Mesenchymal stem cell (in vitro differentiated cells and primary cell): ENCODE measurements at regions not wholly inside any gene's neighbourhood (a gene's known extent, or its start where the extent isn't known, plus 50 kb on each side); places are given as distances from the start of the nearest gene placed in this dataset.

ENCODE experiments used
- DNase-seq: peaks from one replicate; pipeline ENCODE4 v3.0.0-alpha.2; 2013
- H2AFZ ChIP-seq: one replicate; pipeline ENCODE4 v1.6.1; 2013; ENCODE audit warnings: low read depth, mild to moderate bottlenecking, control low read depth, inconsistent platforms, low read length, moderate library complexity
- H2AK5ac ChIP-seq: 2 replicates; pipeline ENCODE4 v1.6.1; 2013; ENCODE audit warnings: low read length, moderate library complexity, mild to moderate bottlenecking, inconsistent platforms; ENCODE audit not compliant: severe bottlenecking
- H2BK120ac ChIP-seq: one replicate; pipeline ENCODE4 v1.6.1; 2013; ENCODE audit warnings: low read depth, mild to moderate bottlenecking, inconsistent platforms, low read length, moderate library complexity
- H2BK12ac ChIP-seq, 2 experiments: one replicate each; pipeline ENCODE4 v1.6.1; 2013; ENCODE audit warnings: inconsistent platforms in 2 of 2, low read length in 2 of 2, mild to moderate bottlenecking in 2 of 2, moderate library complexity in 2 of 2, control low read depth in 1 of 2
- H2BK15ac ChIP-seq: one replicate; pipeline ENCODE4 v1.6.1; 2013; ENCODE audit warnings: mild to moderate bottlenecking, low read depth, inconsistent platforms; ENCODE audit not compliant: poor library complexity, severe bottlenecking
- H2BK5ac ChIP-seq: 2 replicates; pipeline ENCODE4 v1.6.1; 2013; ENCODE audit warnings: low read depth, mild to moderate bottlenecking, low read length, control low read depth, inconsistent platforms; ENCODE audit not compliant: poor library complexity, severe bottlenecking
- H3K14ac ChIP-seq, 2 experiments: one replicate each; pipeline ENCODE4 v1.6.1; 2013; ENCODE audit warnings: inconsistent platforms in 2 of 2, low read length in 2 of 2, control low read depth in 1 of 2, mild to moderate bottlenecking in 1 of 2, moderate library complexity in 1 of 2
- H3K18ac ChIP-seq, 2 experiments: one replicate each; pipeline ENCODE4 v1.6.1; 2013; ENCODE audit warnings: inconsistent platforms in 2 of 2, low read length in 2 of 2, control low read depth in 1 of 2, low read depth in 1 of 2, mild to moderate bottlenecking in 1 of 2
- H3K23ac ChIP-seq, 2 experiments: one replicate each; pipeline ENCODE4 v1.6.1; 2013; ENCODE audit warnings: inconsistent platforms in 2 of 2, low read length in 2 of 2, mild to moderate bottlenecking in 2 of 2, moderate library complexity in 2 of 2, control low read depth in 1 of 2
- H3K27ac ChIP-seq: 2 replicates; pipeline ENCODE4 v1.5.1; 2013; ENCODE audit warnings: mild to moderate bottlenecking, moderate library complexity, low read length, control low read depth, inconsistent platforms; ENCODE audit not compliant: poor library complexity, severe bottlenecking
- H3K27me3 ChIP-seq, 2 experiments: 2 replicates each; pipeline versions ENCODE4 v1.6.1 to v1.7.0; 2013; ENCODE audit warnings: low read length in 2 of 2, mild to moderate bottlenecking in 2 of 2, moderate library complexity in 2 of 2, control low read depth in 1 of 2, inconsistent platforms in 1 of 2; ENCODE audit not compliant: control insufficient read depth in 1 of 2, insufficient read depth in 1 of 2
- H3K36me3 ChIP-seq, 2 experiments: 2 replicates each; pipeline versions ENCODE4 v1.6.1 to v1.7.0; 2013; ENCODE audit warnings: low read length in 2 of 2, control low read depth in 1 of 2, inconsistent platforms in 1 of 2, low read depth in 1 of 2, mild to moderate bottlenecking in 1 of 2; ENCODE audit not compliant: insufficient read depth in 2 of 2, control insufficient read depth in 1 of 2
- H3K4ac ChIP-seq, 2 experiments: one replicate each; pipeline ENCODE4 v1.6.1; 2013; ENCODE audit warnings: inconsistent platforms in 2 of 2, low read length in 2 of 2, mild to moderate bottlenecking in 2 of 2, moderate library complexity in 2 of 2, control low read depth in 1 of 2, low read depth in 1 of 2
- H3K4me1 ChIP-seq: 2 replicates; pipeline ENCODE4 v1.6.1; 2013; ENCODE audit warnings: low read depth, low read length, control low read depth; ENCODE audit not compliant: control insufficient read depth, insufficient read depth
- H3K4me2 ChIP-seq: 2 replicates; pipeline ENCODE4 v1.6.1; 2013; ENCODE audit warnings: low read length, mild to moderate bottlenecking, inconsistent platforms; ENCODE audit not compliant: poor library complexity, severe bottlenecking
- H3K4me3 ChIP-seq, 2 experiments: 2 replicates each; pipeline versions ENCODE4 v1.5.1 to v1.7.0; 2013; ENCODE audit warnings: low read length in 2 of 2, mild to moderate bottlenecking in 2 of 2, control low read depth in 1 of 2, low read depth in 1 of 2; ENCODE audit not compliant: insufficient read depth in 1 of 2
- H3K79me1 ChIP-seq: replicated peaks from 2 replicates; pipeline ENCODE4 v1.6.1; 2013; ENCODE audit warnings: mild to moderate bottlenecking, control low read depth, low read length, inconsistent platforms; ENCODE audit not compliant: poor library complexity, severe bottlenecking
- H3K9ac ChIP-seq: 2 replicates; pipeline ENCODE4 v1.7.0; 2013; ENCODE audit warnings: mild to moderate bottlenecking, low read length, moderate library complexity
- H3K9me3 ChIP-seq: 2 replicates; pipeline ENCODE4 v1.7.0; 2013; ENCODE audit warnings: mild to moderate bottlenecking, low read length; ENCODE audit not compliant: control insufficient read depth
- H4K8ac ChIP-seq: one replicate; pipeline ENCODE4 v1.6.1; 2013; ENCODE audit warnings: inconsistent platforms, mild to moderate bottlenecking, low read length, moderate library complexity
- H4K91ac ChIP-seq: one replicate; pipeline ENCODE4 v1.6.1; 2013; ENCODE audit warnings: mild to moderate bottlenecking, low read length, inconsistent platforms
- WGBS: methylation state at CpG from one replicate; pipeline ENCODE4 v1.1.7; 2013; ENCODE audit warnings: mixed read lengths; 5-methylcytosine and 5-hydroxymethylcytosine counted together

DNA sequence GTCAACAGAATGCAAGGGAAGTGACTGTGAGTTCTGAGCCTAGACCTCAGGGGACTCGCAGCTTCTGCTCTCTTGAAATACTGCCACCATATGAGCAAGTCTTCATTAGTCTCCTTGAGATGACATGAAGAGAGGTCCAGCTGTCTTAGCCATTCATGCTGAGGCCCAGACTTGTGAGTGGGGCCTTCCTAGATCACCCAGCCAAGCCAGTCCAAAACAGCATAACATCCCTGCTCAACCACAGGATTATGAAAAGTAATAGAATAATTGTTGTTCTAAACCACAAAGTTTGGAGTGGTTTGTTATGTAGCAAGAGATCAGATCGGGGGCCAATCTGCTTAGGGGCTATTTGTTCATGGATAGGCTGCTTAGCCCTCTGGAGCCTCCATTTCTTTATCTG, 54.9 kb upstream of the HTATIP2 start:
- Histone ChIP-seq H3K27ac (no peak overlapping the region), H2BK15ac (no peak overlapping the region), H2BK12ac (no peak overlapping the region), H3K9ac (no peak overlapping the region), H3K4me2 (no peak overlapping the region), H3K4me1 (no peaks in the 10 kb centered on the region), H2AFZ (no peak overlapping the region), H3K18ac (no peak overlapping the region), H3K23ac (no peak overlapping the region), H3K36me3 (no peaks in the 10 kb centered on the region), H2AK5ac (no peak overlapping the region), H4K8ac (no peak overlapping the region), H3K9me3 (no peaks in the 10 kb centered on the region), H2BK5ac (no peak overlapping the region), H3K27me3 (peaks cover 13 to 33% of the 10 kb centered on the region in 2 experiments), H3K4ac (no peak overlapping the region), H3K79me1 (no peaks in the 10 kb centered on the region), H3K14ac (no peak overlapping the region), H2BK120ac (no peak overlapping the region), H3K4me3 (no peak overlapping the region), H4K91ac (no peak overlapping the region)
- no peak for DNase-seq
- 50% methylated on average over 2 of the region's 2 CpGs for WGBS

DNA sequence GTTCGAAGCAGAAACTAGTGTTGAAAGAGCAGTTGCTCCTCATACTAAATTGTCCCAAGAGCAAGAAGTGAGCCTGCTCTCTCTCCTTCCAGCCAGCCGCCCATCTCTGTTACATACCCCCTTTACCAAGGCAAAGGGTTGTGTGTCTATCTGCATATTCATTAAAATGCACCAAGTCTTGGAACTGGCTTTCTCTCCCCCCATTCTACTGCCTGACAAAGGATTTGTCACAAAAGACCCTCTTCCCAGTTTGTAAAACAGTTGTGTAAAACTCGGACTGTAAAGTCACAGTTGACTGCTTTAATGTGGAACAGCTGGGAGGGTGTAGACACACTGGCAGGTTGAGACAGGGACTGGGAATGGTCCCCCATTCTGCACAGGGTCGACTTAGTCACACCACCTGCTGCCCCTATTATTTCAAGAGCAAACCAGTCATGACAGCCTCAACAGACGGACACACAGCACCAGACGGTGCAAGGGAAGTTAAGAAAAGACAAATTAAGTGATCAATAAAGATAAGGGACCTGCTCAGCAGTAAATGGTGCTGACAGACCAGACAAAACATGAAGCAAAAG, 60.0 kb upstream of the HTATIP2 start:
- Histone ChIP-seq H3K4me3 (no peak overlapping the region), H2AK5ac (no peak overlapping the region), H2BK12ac (no peak overlapping the region), H3K4ac (no peak overlapping the region), H3K4me1 (no peaks in the 10 kb centered on the region), H2BK120ac (no peak overlapping the region), H3K23ac (no peak overlapping the region), H3K27me3 (peaks cover 13 to 33% of the 10 kb centered on the region in 2 experiments), H3K9ac (no peak overlapping the region), H3K4me2 (no peak overlapping the region), H4K8ac (no peak overlapping the region), H3K36me3 (no peaks in the 10 kb centered on the region), H2AFZ (no peak overlapping the region), H3K14ac (no peak overlapping the region), H3K18ac (no peak overlapping the region), H3K27ac (no peak overlapping the region), H3K9me3 (no peaks in the 10 kb centered on the region), H2BK5ac (no peak overlapping the region), H2BK15ac (no peak overlapping the region), H4K91ac (no peak overlapping the region), H3K79me1 (no peaks in the 10 kb centered on the region)
- DNase-seq: no peak
- 55% methylated on average over 5 of the region's 6 CpGs for WGBS

DNA sequence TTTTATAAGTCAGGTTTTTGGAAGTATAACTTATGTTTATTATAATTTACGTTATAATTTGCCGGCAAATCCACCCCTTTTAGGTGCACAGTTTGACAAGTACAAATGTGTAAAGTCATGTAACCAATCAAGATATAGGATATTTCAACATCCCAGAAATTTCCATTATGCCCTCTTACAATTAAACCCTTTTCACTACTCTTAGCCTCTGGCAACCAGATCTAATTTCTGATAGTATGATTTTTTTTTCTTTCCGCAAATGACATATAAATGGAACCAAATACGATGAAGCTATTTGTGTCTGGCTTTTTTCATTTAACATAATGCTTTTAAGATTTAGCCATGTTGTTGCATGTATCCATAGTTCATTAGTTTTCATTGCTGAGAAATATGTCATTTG, 69.5 kb upstream of the HTATIP2 start:
- Histone ChIP-seq H2BK15ac (no peak overlapping the region), H2BK120ac (no peak overlapping the region), H3K4ac (no peak overlapping the region), H2AFZ (no peak overlapping the region), H3K4me2 (no peak overlapping the region), H3K36me3 (no peaks in the 10 kb centered on the region), H3K14ac (no peak overlapping the region), H4K8ac (no peak overlapping the region), H3K79me1 (no peaks in the 10 kb centered on the region), H3K27me3 (peaks cover 4 to 20% of the 10 kb centered on the region in 2 experiments), H3K27ac (no peak overlapping the region), H4K91ac (no peak overlapping the region), H2BK5ac (no peak overlapping the region), H3K4me3 (no peak overlapping the region), H3K4me1 (no peaks in the 10 kb centered on the region), H3K9ac (no peak overlapping the region), H3K23ac (no peak overlapping the region), H2AK5ac (no peak overlapping the region), H3K18ac (no peak overlapping the region), H3K9me3 (no peaks in the 10 kb centered on the region), H2BK12ac (no peak overlapping the region)
- DNase-seq: no peak
- WGBS: 83% methylated on average over 1 of the region's 4 CpGs

DNA sequence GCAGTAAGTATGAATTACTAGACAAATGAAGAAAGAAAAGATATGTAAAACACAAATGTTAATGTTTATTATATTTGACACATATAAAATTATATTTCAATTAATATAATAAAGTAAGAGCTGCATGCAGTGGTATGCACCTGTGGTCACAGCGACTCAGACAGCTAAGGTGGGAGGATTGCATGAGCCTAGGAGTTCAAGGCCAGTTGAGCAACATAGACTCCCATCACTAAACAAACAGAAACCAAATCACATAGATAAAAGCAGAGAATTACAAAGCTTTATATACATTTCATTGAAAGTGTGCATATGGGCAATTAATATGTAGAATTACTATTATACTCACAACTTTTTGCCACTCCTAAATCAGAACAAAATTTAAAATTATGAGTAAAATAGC, 70.0 kb upstream of the HTATIP2 start:
- no peak overlapping the region for H2BK5ac ChIP-seq
- H3K4me1 ChIP-seq: no peaks in the 10 kb centered on the region
- no peak overlapping the region for H3K18ac ChIP-seq
- no peak overlapping the region for H2AFZ ChIP-seq
- WGBS: no CpG with 5 or more reads among the region's 1 CpG
- no peak overlapping the region for H3K4me2 ChIP-seq
- no peaks in the 10 kb centered on the region for H3K36me3 ChIP-seq
- no peak overlapping the region for H4K91ac ChIP-seq
- no peak overlapping the region for H3K4ac ChIP-seq
- H2BK12ac ChIP-seq: no peak overlapping the region
- H3K23ac ChIP-seq: no peak overlapping the region
- H3K14ac ChIP-seq: no peak overlapping the region
- H3K79me1 ChIP-seq: no peaks in the 10 kb centered on the region
- H2AK5ac ChIP-seq: no peak overlapping the region
- no peak for DNase-seq
- no peaks in the 10 kb centered on the region for H3K9me3 ChIP-seq
- H3K9ac ChIP-seq: no peak overlapping the region
- H2BK120ac ChIP-seq: no peak overlapping the region
- H3K27me3 ChIP-seq: peaks cover 4 to 22% of the 10 kb centered on the region in 2 experiments
- no peak overlapping the region for H3K27ac ChIP-seq
- H2BK15ac ChIP-seq: no peak overlapping the region
- no peak overlapping the region for H3K4me3 ChIP-seq
- no peak overlapping the region for H4K8ac ChIP-seq
